GM21367 (cell line): ENCODE measurements at regions not wholly inside any gene's neighbourhood (a gene's known extent, or its start where the extent isn't known, plus 50 kb on each side); places are given as distances from the start of the nearest gene placed in this dataset.

Experiments
- ATAC-seq: cut with Tn5 transposase; IDR thresholded peaks from one replicate; pipeline ENCODE4 v1.9.1; 2021; ENCODE audit not compliant: unreplicated experiment

DNA sequence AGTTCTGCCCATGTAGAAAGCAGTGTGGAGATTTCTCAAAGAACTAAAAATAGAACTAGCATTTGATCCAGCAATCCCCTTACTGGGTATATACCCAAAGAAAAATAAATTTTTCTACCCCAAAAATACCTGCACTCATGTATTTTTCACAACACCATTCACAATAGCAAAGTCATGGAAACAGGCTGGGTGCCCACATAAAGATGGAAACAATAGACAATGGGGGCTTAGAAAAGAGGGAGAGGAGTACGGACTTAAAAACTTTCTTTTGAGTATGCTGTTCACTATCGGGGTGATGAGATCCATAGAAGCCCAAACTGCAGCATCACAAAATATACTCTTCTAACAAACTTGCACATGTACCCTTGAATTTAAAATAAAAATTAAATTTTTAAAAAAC, 345.1 kb upstream of the CCDC54 start:
- no peak for ATAC-seq

DNA sequence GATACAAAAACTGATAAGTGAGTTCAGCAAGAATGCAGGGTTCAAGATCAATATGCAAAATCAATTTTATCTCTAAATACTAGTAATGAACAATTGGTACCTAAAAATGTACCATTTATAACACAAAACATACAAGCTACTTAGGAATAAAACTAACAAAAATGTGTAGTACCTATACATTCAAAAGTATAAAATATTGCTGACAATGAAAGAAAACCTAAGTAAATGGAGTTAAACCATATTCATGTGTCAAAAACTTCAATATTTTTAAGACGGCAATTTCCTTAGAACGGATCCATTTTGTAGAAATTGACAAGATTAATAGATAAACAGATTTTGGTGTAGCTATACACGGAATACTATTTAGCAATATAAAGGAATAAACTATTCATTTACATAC, 343.1 kb upstream of the CCDC54 start:
- ATAC-seq = no peak

DNA sequence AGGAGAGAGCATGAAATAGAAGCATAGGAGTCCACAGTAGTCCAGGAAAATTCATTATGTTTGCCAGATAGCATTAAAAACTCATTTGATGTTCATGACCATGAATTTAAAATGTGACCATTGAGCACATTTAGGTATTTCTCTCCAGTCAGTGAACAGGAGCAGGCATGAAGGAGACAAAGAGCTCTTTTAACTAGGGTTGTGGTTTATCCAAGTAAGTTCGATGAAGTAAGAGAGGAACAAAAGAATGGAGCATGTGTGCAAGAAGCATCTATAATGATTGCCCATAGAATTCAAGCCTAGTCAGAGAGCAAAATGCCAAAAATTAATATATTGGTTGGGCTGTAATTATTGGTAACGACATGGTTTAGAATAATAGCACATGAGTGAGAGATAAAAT, 342.1 kb upstream of the CCDC54 start:
- no peak for ATAC-seq

DNA sequence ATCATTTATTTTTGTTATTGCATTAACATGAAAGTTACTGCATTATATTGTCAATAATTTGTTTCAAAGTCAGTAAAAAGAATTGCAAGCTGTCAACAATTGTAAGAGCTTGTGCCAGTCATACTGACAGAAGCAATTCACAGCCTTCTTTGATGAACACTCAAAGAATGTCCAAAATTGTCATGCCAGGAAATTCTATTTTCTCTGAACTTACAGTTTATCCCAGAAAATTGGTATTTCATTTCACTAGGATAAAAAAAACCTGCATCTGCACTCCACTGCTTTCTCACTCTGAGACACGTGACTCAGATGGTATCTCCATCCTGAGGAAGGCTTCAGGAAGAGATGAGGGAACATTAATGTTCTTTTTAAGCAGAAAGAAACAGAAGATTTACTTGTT, 332.6 kb upstream of the CCDC54 start:
- ATAC-seq = no peak

DNA sequence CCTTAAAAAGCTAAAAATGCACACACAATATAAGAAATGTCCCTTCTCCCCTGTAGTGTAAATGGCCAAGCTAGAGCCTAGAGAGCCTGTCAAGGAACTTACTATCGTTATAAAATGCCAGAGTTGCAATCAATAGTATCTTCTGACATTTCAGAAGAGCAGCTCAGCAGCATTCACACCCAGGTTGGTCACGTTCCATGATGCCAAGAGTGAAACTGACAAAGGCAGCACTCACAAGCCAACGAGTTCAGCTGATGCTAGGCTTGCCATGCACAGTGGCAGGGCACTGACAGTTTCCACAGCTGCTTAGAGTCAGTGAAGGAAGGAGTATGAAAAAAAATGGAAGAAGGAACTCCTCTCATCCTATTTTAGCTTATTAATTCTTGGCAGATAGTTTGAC, 331.4 kb upstream of the CCDC54 start:
- ATAC-seq = no peak

DNA sequence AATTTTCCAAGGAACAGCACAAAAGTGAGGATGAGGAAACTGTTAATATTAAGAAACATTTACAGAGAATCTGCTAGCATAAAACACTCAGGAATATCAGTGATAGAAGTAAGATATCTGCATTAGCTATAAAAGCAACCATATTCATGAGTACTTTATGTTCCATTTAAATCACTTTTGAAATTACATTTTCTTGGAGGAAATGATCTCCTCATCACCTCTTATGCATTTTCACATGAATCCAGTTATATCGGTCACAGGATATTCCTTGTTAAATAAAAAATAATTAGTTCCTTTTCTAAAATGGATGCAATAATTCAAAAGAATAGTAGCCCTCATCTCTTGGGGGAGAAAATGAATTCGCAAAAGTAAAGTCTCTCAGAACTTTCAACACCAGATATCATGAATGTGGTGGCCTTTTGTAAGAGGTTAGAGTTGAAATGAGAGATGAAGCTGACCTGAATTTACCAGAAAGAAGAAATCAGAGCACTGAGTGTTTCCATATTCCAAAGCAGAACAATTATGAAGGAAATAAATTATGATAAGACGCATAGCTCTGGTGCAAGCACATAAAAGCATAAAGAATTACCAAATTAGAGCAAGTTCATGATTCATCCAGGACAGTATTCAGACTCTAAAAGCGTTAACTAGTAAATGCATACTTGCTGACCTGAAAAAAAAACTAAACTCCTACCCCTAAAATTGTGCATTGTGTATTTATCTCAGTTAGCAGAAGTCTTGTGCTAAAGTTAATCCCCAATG, 321.9 kb upstream of the CCDC54 start:
- no peak for ATAC-seq

DNA sequence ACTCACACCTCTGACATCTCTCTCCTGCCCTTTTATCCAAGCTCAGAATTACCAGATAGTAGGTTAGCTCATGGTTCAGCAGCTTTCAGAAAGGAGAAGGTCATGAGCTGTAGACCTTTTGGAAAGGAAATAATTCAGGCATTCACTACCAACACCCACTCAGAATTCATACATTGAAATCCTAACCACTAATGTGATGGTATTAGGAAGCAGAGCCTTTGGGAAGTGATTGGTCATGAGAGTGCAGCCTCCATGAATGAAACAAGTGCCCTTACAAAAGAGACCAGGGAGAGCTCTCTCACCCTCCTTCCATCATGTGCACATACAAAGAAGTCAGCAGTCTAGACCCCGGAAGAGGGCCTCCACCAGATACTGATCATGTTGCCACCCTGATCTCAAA, 315.8 kb upstream of the CCDC54 start:
- no peak for ATAC-seq

DNA sequence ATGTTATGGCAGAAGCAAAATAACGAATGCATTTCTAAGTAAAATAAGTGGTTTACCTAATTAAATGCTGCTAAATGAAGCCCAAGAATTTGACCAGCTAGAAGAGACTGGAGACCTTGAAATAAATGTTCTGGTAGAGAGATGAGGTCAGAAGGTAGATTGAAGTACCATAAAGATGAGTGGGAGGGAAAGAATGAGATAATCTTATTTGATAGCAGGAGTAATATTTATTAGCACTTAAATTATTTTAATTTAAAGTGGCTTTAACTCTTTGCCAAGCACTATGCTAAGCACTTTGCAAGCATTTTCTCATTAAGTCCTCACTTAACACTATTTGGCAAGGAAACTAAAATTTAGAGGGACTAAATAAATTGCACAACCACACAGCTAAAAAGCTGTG, 314.9 kb upstream of the CCDC54 start:
- ATAC-seq = no peak

DNA sequence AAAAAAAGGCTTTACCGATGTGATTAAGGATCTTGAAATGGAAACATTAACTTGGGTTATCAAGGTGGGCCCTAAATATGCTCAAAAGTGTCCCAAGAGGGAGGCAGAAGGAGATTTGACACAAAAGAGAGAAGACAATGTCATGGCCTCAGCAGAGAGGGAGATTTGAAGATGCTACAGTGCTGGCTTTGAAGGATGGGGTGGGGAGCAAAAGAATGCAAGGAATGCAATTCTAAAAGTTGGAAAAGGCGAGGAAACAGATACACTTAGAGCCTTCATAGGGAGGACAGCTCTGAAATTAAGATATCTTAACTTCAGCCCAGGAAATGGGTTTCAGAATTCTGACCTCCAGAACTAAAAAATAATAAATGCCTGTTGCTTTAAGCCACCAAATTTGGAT, 314.5 kb upstream of the CCDC54 start:
- no peak for ATAC-seq

DNA sequence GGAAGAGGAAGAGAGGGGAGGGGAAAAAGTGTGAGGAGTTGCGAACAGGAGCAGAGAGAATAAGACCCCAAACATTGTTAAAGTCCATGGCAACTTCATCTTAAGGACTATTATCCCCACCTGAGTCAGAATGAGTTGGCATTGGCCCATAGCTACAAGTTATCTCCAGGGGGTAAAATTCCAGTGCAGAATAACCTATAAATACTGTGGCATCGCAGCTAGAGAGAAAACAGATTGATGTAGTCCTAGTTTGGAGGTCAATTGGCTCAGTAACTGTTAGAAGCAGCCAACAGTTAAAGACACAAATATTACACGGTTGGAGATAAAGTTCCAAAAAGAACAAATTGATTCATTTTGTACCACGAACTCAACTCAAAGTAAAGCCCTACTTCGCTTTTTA, 313.9 kb upstream of the CCDC54 start:
- ATAC-seq = no peak

DNA sequence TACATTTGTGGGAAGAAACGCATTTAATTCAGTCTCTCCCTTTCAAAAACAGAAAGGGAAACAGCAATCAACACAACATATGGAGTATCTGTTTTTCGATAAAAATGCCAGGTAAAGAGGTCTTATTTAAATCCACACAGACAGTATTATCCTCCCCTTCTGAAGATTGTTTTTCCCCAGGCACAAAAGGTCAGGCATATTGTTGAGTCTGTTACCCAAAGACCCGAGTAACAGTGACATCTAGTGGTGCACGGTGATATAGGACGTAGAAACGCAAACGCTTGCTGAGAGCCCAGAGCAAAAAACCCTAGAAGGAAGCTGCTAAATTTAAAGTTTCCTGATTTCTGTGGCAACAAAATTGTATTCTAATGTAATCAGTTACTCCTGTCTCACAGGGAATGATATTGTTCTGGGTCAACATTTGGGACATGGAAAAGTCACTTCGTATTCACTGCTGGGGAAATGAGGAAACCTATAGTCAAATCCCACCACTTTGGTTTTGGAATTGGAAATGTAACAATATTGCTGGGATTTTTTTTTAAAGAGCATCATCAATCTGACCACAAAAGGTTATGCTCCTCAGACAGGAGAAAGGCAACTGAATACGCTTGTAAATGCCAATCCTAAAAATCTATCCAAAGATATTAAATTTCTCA, 312.7 kb upstream of the CCDC54 start:
- ATAC-seq = peak; percentile 97

DNA sequence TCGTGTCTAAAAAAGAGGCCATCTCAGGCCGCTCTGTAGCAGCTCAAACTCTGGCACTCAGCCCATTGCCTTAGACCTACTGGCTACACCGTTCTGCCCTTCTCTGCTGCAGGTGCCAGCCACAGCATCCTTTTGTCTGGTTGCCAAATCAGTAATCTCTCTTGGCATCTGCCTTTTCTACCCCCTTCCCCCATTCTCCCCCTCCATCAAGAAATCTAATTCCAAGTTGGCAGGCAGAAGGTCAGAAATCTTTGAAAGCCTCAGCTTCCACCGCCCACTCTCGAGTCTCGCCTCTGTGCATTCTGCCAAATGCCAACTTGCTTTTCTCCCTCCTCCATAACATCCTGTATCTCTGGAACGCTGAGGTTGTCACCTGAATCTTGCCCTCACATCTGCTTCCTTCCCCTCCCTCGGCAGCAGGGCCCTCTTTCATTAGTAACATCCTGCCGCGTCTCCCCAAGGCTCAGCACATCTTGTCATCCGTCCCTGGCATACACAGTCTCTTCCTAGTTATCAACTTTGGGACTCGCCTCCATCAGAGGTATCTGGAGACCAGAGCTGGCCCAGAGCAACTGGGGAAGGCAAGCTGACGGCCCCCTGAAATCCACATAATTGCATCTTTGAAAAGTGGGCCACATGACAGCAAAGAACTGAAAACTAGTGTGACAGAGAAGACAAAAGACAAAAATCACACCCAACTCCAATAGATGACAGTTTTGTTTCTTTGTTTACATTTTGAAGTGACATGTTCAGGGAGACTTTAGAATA, 312.0 kb upstream of the CCDC54 start:
- no peak for ATAC-seq

DNA sequence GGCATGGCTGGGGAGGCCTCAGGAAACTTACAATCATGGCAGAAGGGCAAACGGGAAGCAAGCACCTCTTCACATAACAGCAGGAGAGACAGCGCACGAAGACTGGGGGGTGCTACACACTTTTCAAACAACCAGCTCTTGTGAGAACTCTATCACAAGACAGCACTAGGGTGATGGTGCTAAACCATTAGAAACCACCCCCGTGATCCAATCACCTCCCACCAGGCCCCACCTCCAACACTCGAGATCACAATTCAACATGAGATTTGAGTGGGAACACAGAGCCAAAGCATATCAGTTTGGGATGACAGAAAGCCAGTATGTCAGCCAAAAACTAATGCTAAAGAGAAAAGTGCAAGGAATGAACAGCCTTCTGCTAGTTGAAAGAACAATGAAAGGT, 309.8 kb upstream of the CCDC54 start:
- ATAC-seq = no peak

DNA sequence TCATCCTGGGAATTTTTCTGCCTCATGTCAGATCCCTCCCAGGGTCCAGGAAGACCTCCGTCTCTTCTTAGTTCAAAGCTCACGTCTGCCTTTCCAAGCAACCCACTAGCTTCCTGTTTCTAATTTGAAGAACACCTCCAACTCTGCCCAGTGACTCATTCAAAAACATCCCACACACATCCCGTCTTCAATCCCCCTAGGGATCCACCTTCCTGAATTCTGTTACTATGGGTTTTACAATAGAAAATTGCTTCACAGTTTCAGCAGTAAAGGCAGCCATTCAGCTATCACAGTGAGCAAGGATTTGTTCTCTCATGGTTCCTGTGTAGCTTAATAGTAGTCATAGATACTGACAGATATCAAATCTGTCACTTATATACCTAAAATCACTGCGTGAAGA, 308.3 kb upstream of the CCDC54 start:
- ATAC-seq = no peak

DNA sequence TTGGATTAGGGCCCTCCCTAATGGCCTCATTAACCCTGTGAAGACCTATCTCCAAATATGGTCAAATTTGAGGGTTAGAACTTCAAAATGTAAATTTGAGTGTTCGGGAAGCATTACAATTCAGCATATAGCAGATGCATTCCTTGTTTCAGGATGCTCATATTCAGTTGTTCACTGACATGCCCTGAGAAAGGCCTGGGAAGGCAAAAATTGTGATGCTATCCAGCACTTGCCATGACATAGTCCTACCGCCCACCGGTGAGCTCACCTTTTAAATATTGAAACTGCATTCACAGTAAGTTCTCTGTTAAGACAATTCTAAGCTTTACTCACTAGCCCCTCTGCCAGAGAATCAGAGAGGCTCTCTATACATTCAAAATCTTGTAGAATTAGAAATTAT, 300.3 kb upstream of the CCDC54 start:
- no peak for ATAC-seq

DNA sequence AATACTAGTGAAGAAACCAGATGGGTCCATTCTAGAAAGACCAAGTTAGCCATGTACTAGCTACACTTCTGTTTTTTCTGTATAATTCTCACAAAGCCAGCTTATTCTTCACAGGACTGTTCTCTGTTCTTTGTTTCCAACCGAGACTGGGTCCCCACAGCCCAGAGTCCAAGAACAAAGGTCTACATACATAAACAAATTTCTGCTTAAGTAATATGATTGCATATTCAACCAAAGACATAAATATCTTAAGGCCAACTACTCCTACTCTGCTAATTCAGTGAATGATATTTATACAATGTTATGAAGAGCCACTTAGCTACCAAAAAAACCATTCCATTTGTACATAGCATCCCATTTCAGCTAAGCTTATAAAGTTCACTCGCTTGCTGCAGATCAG, 299.8 kb upstream of the CCDC54 start:
- no peak for ATAC-seq

DNA sequence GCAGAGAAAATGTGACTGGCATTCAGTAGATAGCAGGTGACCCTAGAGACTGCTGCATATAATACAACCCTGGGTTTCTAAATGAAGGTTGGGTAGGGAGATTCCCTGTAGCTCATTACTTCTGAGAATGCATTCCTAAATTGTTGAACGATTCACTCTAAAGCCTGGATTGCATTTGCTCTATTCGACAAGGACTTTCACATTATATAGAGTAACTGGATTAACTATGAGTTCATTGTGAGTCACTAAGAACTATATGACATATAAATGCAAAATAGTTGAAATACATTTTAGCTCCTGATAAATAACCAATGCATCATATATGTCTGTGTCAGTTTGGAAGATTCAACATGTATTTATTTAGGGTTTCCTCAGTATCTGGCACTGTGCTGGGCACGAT, 294.7 kb upstream of the CCDC54 start:
- no peak for ATAC-seq

DNA sequence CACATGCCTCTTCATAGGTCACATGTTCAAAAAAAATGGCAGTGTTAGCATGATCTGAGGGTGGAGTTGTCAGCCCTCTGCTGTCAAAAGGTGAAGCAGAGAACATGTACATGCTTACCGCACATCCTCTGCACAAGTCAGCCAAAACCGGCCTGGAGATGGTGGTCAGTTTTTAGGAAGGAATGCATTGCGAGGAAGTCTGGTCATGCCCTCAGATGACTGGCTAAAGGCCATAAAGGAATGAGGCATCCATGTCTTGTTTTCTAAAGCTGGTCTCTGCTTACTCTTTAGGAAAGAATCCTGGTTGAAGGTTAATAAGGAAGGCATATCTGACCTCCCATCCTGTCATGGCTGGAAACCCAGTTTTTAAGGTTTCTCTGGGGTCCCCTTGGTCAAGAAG, 292.0 kb upstream of the CCDC54 start:
- ATAC-seq = no peak

DNA sequence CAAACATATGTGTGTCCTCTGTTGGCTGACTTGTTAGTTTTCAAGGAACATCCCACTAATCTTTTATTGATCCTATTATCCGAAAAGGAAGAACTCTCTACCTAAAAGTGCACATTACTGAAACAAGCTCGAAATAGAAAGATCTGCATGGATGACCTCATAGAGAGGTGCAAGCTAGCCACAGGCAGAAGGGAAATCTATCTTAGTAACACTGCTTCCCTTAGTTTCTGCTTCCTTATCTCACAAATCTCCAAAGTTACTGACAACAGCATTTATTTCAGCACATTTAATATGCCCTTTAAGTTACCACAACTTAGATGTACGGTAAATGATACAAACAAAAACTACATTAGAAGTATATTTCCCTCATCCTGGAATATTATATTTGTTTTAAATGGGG, 285.1 kb upstream of the CCDC54 start:
- no peak for ATAC-seq

DNA sequence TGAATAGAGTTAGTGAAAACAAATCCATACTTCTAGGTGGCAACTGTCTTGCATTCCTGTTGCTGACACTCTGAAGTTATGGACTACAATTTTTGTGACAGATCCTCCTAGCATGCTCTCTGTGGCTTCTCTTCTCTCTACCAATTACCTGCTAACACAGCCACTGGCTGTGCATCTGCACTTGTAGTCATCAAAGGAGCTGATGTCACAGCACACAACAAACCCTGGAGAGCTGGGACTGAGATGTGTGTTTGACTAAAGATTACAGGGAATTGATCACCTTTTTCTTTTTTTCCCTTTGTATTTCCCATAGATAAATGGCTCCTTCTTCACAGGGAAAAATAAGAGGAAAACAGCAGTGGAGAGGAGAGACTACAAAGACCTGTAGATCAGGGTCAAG, 278.4 kb upstream of the CCDC54 start:
- ATAC-seq = no peak

DNA sequence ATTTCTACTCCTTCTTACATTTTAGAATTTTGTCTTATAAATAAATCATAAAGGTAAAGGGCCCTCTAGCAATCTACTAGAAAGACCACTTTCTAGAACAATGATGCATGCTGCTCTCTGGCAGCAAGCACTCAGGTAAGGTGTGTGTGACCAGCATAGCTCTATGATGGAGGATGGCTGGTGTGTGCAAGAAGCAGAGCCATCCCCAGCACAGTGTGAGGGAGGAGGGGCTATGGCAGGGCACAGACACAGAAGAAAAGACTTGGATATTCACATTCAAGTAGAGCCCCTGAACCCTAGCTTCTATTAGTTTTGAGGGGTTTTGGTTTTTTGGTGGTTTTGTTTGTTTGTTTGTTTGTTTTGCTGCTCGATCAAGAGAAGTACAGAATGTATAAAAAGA, 277.1 kb upstream of the CCDC54 start:
- ATAC-seq = no peak

DNA sequence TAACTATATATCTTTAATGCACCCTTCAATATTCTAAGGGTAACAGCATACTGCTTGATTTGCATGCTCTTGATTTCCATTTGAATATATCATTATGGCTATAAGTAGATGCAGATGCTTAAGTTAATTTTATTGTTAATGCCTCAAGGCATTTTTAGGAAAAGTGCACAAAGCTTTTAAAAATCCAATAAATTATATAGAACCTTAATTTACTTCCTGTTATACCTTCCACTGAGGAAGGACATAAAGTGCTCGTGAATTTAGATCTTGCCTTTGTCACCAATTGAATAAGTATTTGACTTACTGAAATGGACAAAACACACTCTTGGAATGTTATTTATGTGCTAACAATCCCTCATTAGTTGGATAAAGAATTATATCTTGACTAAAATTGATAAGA, 276.7 kb upstream of the CCDC54 start:
- no peak for ATAC-seq
